Stomach (tissue), 4 donors: ENCODE measurements at regions not wholly inside any gene's neighbourhood (a gene's known extent, or its start where the extent isn't known, plus 50 kb on each side); places are given as distances from the start of the nearest gene placed in this dataset.
"Not testable (repeated sequence)": the region's sequence is repeated elsewhere in the genome, so short reads cannot be mapped to it uniquely, and the experiment has no call there.

Source experiments
- EP300 ChIP-seq: sonication (generic); formaldehyde crosslinking; IDR thresholded peaks from one replicate; pipeline ENCODE4 v1.6.1; 2017; ENCODE audit warnings: antibody characterized with exemption
- TF ChIP-seq, protein P1 (sequence below), 7 experiments: fragments of 450-650 bp in 4 of 7; fragments of 200-600 bp in 3 of 7; sonication (generic) in 3 of 7; IDR thresholded peaks; one replicate each; pipeline ENCODE4 v1.5.1; 2016 to 2019; ENCODE audit warnings: antibody characterized with exemption in 7 of 7, control low read depth in 2 of 7, mild to moderate bottlenecking in 1 of 7

DNA sequence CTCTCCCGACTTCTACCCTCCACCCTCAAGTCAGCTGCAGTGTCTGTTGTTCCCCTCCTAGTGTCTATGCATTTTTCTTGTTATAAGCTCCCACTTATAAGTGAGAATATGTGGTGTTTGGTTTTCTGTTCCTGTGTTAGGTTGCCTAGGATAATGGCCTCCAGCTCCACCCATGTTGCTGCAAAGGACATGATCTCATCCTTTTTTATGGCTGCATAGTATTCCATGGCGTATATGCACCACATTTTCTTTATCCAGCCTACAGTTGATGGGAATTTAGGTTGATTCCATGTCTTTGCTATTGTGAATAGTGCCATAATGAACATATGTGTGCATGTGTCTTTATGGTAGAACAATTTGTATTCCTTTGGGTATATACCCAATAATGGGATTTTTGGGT lies 80.7 kb downstream of the SPTSSA start:
- TF ChIP-seq, protein P1, sequence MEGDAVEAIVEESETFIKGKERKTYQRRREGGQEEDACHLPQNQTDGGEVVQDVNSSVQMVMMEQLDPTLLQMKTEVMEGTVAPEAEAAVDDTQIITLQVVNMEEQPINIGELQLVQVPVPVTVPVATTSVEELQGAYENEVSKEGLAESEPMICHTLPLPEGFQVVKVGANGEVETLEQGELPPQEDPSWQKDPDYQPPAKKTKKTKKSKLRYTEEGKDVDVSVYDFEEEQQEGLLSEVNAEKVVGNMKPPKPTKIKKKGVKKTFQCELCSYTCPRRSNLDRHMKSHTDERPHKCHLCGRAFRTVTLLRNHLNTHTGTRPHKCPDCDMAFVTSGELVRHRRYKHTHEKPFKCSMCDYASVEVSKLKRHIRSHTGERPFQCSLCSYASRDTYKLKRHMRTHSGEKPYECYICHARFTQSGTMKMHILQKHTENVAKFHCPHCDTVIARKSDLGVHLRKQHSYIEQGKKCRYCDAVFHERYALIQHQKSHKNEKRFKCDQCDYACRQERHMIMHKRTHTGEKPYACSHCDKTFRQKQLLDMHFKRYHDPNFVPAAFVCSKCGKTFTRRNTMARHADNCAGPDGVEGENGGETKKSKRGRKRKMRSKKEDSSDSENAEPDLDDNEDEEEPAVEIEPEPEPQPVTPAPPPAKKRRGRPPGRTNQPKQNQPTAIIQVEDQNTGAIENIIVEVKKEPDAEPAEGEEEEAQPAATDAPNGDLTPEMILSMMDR (IDR thresholded peaks at IDR 0.05), result not testable (repeated sequence)
- not testable (repeated sequence) for TF ChIP-seq EP300
